GM21825 (cell line): ENCODE measurements at regions not wholly inside any gene's neighbourhood (a gene's known extent, or its start where the extent isn't known, plus 50 kb on each side); places are given as distances from the start of the nearest gene placed in this dataset.
"Not testable (repeated sequence)": the region's sequence is repeated elsewhere in the genome, so short reads cannot be mapped to it uniquely, and the experiment has no call there.

ENCODE experiments used
- ATAC-seq: cut with Tn5 transposase; IDR thresholded peaks from one replicate; pipeline ENCODE4 v1.9.1; 2021; ENCODE audit warnings: mild to moderate bottlenecking, moderate library complexity; ENCODE audit not compliant: unreplicated experiment

- ATAC-seq, result no peak
These were observed 414.7 kb upstream of the PROX1 start for GRCh38 chr1:213572912-213573647.

DNA sequence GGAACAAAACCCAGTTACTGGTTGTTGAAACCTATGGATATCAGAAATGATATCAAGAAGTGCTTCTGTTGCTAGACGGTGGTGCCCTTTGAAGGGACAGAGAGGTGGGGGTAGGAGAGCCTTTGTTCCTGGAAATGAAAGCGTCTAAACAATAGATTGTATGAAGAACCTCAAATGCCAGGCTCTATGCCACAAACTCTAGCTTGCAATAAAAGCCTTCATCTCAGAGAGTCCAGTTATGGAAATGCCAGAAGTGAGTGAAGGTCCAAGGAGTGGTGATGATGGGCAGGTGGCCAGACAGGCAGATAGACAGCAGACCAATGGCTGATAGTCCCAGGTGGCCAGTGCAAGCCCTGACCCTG lies 414.1 kb upstream of the PROX1 start:
- ATAC-seq, result no peak

DNA sequence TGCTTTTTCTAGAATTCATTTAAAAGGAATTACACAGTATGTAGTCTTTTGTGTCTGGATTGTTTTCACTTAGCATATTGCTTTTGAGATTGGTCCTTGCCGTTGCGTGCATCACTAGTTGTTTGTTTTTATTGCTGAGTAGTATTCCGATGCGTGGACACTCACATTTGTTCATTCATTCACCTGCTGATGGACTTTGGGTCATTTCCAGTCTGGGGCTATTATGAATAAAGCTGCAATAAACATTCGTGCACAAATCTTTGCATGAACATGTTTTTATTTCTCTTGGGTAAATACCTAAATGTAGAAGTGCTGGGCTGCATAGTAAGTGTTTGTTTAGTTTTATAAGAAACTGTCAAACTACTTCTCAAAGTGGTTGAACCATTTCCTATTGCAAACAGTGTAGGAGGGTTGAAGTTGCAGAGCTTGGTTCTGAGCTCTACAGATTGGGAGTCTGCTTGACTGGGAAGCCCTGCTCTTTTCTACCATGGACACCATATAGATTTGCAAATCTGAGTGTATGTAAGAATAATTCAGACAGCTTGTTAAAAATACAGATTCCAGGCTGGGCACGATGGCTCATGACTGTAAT lies 404.7 kb upstream of the PROX1 start:
- no peak for ATAC-seq

DNA sequence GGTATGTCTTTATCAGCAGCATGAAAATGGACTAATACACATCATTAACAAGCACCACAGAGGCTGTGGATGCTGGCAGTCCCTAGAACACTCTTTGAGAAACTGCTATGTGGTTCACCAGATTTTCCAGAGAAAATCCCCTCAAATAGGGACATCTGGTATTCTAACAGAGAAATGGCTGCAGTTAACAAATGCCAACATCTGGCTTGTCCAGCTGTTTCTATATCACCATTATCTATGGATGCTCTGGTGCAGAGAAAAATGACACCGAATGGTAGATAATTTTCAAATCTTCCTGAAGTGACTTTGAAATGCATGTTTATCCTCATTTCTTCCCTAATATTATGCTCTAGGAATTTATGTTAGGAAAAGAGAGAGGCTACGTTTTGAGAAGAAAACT lies 403.5 kb upstream of the PROX1 start:
- ATAC-seq, result no peak

DNA sequence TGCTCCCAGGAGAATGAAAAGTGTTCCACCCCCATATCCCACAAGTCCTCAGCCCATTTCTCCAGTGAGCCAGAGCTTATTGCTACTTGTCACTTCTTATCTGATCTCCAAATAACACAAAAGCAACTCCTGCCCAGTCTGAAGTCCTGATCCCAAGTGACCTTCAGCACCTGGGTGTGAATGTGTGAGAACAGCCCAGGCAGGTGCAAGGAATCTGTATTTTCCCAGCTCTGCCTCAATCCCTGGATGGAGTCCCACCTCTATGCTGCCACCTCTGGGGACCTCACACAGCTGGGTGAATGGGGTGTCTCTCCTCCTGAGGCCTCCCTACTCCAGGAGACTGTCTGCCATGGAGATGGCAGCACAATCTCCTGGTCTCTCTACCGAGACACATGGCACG lies 402.4 kb upstream of the PROX1 start:
- no peak for ATAC-seq

- no peak for ATAC-seq
These were observed 401.7 kb upstream of the PROX1 start for GRCh38 chr1:213585959-213586586.

DNA sequence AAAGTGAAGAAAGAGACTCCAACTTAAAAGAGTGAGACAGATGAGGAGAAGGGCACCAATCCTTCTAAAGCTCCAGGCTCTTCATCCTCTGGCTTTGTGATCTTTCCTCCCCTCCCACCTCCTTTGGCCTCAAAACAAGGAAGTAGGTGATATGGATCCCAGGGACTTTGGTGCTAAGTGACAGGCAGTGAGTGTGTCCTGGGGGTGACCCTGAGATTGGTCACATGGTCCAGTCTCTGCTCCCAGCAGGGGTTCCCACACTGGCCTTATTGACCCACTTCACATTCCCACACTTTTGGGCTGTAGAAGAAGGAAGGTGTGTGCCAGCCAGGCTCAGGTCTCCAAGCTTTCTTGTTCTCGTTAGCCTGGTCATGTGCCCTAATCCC lies 401.2 kb upstream of the PROX1 start:
- no peak for ATAC-seq

DNA sequence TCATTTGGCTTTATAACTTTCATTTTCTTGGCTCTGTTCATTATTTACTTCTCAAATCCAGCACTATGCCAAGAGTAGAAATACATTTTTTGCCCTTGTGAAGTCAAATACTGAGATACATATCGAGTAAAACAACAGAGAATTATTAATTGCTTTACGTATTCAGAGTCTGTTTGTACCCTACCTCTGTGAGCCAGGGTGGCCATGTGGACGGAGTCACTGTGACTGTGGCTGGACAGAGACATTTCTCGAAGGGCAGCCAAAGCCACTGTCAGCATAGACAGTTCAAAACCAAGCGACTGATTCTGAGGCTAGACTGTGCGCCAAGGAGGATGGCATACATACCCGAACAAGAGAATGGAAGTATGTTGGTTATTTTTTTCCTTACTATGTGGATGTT lies 391.0 kb upstream of the PROX1 start:
- no peak for ATAC-seq

DNA sequence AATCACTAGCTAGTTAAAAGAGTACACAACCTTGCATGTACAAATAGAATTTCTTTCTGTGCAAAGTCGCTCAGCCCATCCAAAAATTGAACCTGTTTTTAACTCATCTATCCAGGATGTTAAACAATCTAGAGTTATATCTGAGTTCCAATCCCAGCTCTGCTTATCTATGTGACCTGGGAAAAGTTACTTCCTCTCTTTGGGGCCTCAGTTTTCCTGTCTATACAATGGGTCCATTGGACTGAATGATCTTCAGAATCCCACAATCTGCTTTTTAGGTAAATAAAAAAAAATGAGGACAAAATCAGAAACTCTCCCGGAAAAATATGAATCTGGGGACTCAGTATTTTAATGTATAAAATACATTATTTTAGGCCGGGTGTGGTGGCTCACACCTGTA lies 389.5 kb upstream of the PROX1 start:
- ATAC-seq, result no peak

- no peak for ATAC-seq
These were observed 386.9 kb upstream of the PROX1 start for GRCh38 chr1:213600879-213601278.

DNA sequence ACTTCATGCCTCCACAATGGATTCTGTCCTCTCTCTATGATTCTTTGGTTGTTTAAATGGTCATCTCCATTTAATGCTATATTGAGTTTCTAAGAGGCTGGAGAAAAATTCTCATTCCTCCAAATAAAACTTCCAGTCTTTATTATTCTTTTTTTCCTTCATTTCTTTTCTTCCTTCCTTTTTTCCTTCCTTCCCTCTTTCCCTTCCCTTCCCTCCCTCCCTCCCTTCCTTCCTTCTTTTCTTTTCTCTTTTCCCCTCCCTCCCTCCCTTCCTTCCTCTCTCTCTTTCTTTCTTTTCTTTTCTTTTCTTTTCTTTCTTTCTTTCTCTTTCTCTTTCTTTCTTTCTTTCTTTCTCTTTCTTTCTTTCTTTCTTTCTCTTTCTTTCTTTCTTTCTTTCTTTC lies 386.1 kb upstream of the PROX1 start:
- not testable (repeated sequence) for ATAC-seq

- no peak for ATAC-seq
These were observed 384.8 kb upstream of the PROX1 start for GRCh38 chr1:213602796-213603486.

- no peak for ATAC-seq
These were observed 383.3 kb upstream of the PROX1 start for GRCh38 chr1:213604477-213604876.

DNA sequence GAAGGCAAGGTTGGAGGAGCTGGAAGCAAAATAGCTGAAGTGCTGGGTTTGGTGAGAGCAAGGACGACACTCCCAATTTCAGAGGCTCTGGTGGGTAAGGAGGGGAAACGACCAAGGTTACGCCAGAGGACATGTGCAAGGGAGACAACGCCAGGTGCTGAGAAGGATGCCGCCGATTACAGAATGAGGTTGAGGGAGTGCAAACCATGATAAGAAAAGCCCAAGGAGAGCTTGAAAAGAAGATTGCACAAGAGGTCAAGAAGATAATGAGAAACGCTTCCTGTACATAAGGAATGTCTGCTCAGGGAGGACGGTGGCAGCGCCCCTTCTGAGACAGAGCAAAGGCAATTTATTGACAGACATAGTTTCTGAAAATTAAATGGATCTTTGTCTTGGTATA lies 382.0 kb upstream of the PROX1 start:
- no peak for ATAC-seq

DNA sequence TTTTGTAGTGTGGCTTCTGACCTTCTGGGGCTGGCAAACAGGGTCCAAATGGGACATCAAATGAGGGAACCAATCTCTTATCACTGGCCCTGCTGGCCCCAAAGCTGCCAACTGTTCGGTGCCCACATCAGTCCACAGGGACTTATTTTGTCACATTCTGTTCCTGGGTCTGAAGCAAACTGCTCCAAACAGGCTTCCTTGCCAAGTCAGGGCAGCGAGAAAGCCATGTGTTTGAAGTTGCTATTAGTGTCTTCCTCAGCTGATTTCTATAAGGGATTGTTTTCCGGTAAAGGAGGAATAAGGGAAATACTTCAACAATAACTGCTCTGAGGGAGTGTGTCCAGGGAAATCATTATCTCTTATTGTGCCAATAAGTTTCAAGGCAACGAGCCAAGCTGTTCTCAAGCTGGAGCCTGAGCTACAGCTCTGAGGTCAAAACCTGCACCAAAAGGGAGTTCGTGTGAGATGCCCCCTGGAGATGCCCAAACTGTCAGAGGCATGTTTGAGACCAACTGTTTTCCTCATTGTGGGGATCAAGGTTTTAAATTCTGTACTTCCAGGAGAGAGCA lies 381.4 kb upstream of the PROX1 start:
- no peak for ATAC-seq

DNA sequence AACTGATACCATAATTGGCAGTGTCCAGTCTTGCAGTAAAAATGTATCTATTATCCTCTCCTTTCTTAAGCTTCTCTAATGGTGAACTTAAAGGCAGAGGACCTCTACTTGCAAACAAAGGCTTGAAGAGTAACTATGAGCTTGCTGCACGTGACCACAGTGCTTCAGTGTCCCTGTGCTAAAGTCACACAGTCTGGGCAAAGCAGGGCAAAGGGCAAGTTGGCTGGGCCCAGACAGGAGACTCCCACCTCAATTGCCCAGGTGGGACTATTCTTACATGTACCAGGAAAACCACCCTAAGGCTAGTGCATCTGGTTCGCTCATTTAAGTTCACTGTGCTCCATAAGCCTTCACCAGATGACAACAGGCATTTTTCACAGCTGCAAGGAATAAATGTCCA lies 374.2 kb upstream of the PROX1 start:
- ATAC-seq, result no peak

- no peak for ATAC-seq
These were observed 372.4 kb upstream of the PROX1 start for GRCh38 chr1:213615226-213615916.

DNA sequence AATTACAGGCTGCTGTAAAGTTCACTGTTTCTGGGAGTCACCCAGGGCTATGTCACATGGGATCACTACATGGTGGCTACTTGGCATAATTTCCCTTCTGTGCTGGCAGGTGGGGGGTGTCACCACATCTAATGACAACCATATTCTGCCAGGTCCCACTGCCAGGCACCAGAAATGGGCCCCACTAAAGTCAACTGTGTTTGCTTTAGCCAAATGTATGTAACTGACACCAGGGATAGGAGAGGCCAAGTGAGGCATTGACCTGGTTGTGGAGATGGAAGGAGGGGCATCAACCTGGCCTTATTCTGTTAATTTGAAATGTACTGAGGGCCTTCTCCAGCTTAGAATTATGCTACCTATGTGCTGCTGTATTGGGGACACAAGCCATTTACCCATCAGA lies 370.6 kb upstream of the PROX1 start:
- ATAC-seq, result no peak

GRCh38 chr1:213618094-213618493 lies 369.7 kb upstream of the PROX1 start:
- no peak for ATAC-seq

DNA sequence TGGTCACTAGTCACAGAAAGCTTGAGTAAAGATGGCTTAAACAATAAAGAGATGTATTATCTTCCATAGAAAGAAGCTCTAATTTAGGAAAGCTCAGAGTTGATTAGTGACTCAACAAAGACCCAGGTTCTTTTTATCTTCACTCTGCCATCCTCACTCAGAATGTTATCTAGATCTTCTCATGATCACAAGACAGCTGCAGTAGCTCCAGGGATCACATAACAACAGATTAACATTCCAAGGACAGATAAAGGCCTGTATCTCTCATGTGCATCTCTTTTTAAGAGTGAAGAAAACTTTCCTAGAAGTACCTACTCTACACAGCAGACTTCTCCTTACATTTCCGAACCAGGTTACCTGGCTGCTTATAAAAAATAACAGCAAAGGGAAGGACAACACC lies 368.7 kb upstream of the PROX1 start:
- ATAC-seq, result no peak

DNA sequence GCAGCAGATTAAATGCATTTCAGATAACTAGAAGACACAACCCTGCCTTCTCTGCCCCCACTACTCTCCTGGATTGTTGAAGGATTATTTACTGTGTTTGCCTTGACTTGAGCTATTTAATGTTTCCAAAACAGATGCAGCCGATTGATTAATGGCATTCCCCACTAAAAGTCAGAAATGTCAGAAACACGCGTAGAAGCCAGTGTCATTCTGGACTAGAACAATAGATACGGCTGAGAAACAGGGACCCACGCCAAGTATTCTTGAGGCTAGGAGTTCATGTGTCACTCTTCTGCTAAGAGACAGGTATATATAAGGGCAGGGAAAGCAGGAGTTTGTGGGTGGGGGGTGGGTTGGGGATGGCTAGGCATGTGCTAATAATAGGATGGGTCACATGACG lies 366.7 kb upstream of the PROX1 start:
- no peak for ATAC-seq
